Kidney capillary endothelial cell (primary cell): ENCODE measurements at regions not wholly inside any gene's neighbourhood (a gene's known extent, or its start where the extent isn't known, plus 50 kb on each side); places are given as distances from the start of the nearest gene placed in this dataset.
"Not testable (repeated sequence)": the region's sequence is repeated elsewhere in the genome, so short reads cannot be mapped to it uniquely, and the experiment has no call there.

Experiments used
- DNase-seq: peaks from one replicate; pipeline ENCODE4 v3.0.0-alpha.2; 2018; ENCODE audit warnings: low spot score

- no peak for DNase-seq
These were observed 801.8 kb downstream of the CCDC85A start for GRCh38 chr2:56985609-56986008.

- no peak for DNase-seq
These were observed 838.7 kb downstream of the CCDC85A start for GRCh38 chr2:57022496-57022895.

- no peak for DNase-seq
These were observed 861.3 kb downstream of the CCDC85A start for GRCh38 chr2:57044931-57045635.

GRCh38 chr2:57049273-57049672 lies 865.5 kb downstream of the CCDC85A start:
- no peak for DNase-seq

GRCh38 chr2:57050007-57050406 lies 866.2 kb downstream of the CCDC85A start:
- DNase-seq: no peak

GRCh38 chr2:57066301-57066700 lies 882.5 kb downstream of the CCDC85A start:
- not testable (repeated sequence) for DNase-seq

GRCh38 chr2:57075226-57075625 lies 891.4 kb downstream of the CCDC85A start:
- no peak for DNase-seq

- no peak for DNase-seq
These were observed 896.2 kb downstream of the CCDC85A start for GRCh38 chr2:57080035-57080434.

- DNase-seq: no peak
These were observed 901.0 kb downstream of the CCDC85A start for GRCh38 chr2:57084697-57085281.

GRCh38 chr2:57093020-57093419 lies 909.2 kb downstream of the CCDC85A start:
- DNase-seq: no peak

- no peak for DNase-seq
These were observed 914.1 kb downstream of the CCDC85A start for GRCh38 chr2:57097855-57098254.

GRCh38 chr2:57100436-57100835 lies 916.6 kb downstream of the CCDC85A start:
- DNase-seq: no peak

GRCh38 chr2:57105694-57106093 lies 921.9 kb downstream of the CCDC85A start:
- DNase-seq: no peak

GRCh38 chr2:57107353-57107752 lies 923.6 kb downstream of the CCDC85A start:
- no peak for DNase-seq

- no peak for DNase-seq
These were observed 927.7 kb downstream of the CCDC85A start for GRCh38 chr2:57111531-57111930.

- DNase-seq: no peak
These were observed 927.5 kb upstream of the VRK2 start for GRCh38 chr2:57119141-57119540.

- DNase-seq: peak; percentile 6
These were observed 920.2 kb upstream of the VRK2 start for GRCh38 chr2:57126410-57126809.

- DNase-seq: no peak
These were observed 907.4 kb upstream of the VRK2 start for GRCh38 chr2:57139179-57139578.

GRCh38 chr2:57141269-57141668 lies 905.3 kb upstream of the VRK2 start:
- no peak for DNase-seq

GRCh38 chr2:57146951-57147350 lies 899.7 kb upstream of the VRK2 start:
- no peak for DNase-seq

- no peak for DNase-seq
These were observed 890.2 kb upstream of the VRK2 start for GRCh38 chr2:57156231-57156924.

GRCh38 chr2:57160976-57161375 lies 885.6 kb upstream of the VRK2 start:
- DNase-seq: no peak

- DNase-seq: no peak
These were observed 869.4 kb upstream of the VRK2 start for GRCh38 chr2:57177176-57177575.
